Progenitor cell of endocrine pancreas (in vitro differentiated cells): ENCODE measurements at regions not wholly inside any gene's neighbourhood (a gene's known extent, or its start where the extent isn't known, plus 50 kb on each side); places are given as distances from the start of the nearest gene placed in this dataset.

ENCODE experiments used
- DNase-seq: peaks from one replicate; pipeline ENCODE4 v3.0.0; 2021; ENCODE audit warnings: low spot score; ENCODE audit not compliant: unreplicated experiment
- H3K27ac Mint-ChIP-seq: 2 replicates; pipeline ENCODE4 v1.8.0; 2021; ENCODE audit warnings: mild to moderate bottlenecking, moderate library complexity, mixed read lengths
- H3K27me3 Mint-ChIP-seq: 2 replicates; pipeline ENCODE4 v1.8.0; 2021; ENCODE audit warnings: mixed read lengths
- H3K36me3 Mint-ChIP-seq: 2 replicates; pipeline ENCODE4 v1.8.0; 2022; ENCODE audit warnings: mixed read lengths; ENCODE audit not compliant: insufficient read depth
- H3K4me1 Mint-ChIP-seq: 2 replicates; pipeline ENCODE4 v1.8.0; 2021; ENCODE audit warnings: low read depth, mixed read lengths
- H3K4me3 Mint-ChIP-seq: 2 replicates; pipeline ENCODE4 v1.8.0; 2021; ENCODE audit warnings: low read depth, mild to moderate bottlenecking, moderate library complexity, mixed read lengths
- H3K9me3 Mint-ChIP-seq: 2 replicates; pipeline ENCODE4 v1.8.0; 2021; ENCODE audit warnings: low read depth, mixed read lengths
- CTCF ChIP-seq: fragments of 200-600 bp; sonication (generic); IDR thresholded peaks from one replicate; pipeline ENCODE4 v1.5.0; 2021; ENCODE audit warnings: antibody characterized with exemption, mild to moderate bottlenecking; ENCODE audit not compliant: unreplicated experiment

GRCh38 chr2:211035548-211036185, 479.3 kb downstream of the CPS1 start:
- no peak overlapping the region for H3K27ac Mint-ChIP-seq
- no peak overlapping the region for H3K4me3 Mint-ChIP-seq
- H3K4me1 Mint-ChIP-seq: peaks cover 20% of the 10 kb centered on the region
- peaks cover 3% of the 10 kb centered on the region for H3K9me3 Mint-ChIP-seq
- no peak for DNase-seq
- H3K36me3 Mint-ChIP-seq: no peaks in the 10 kb centered on the region
- TF ChIP-seq CTCF: peak; percentile 52
- H3K27me3 Mint-ChIP-seq: no peaks in the 10 kb centered on the region

- peaks cover 18% of the 10 kb centered on the region for H3K4me1 Mint-ChIP-seq
- no peaks in the 10 kb centered on the region for H3K9me3 Mint-ChIP-seq
- no peaks in the 10 kb centered on the region for H3K36me3 Mint-ChIP-seq
- no peak overlapping the region for H3K4me3 Mint-ChIP-seq
- no peak for DNase-seq
- H3K27me3 Mint-ChIP-seq: no peaks in the 10 kb centered on the region
- TF ChIP-seq CTCF: no peak
- no peak overlapping the region for H3K27ac Mint-ChIP-seq
These were observed 488.6 kb downstream of the CPS1 start for GRCh38 chr2:211045025-211045424.

GRCh38 chr2:211049321-211050018, 493.1 kb downstream of the CPS1 start:
- DNase-seq: no peak
- Mint-ChIP-seq H3K4me1 (peaks cover 9% of the 10 kb centered on the region), H3K27ac (no peak overlapping the region), H3K9me3 (no peaks in the 10 kb centered on the region), H3K4me3 (no peak overlapping the region), H3K36me3 (no peaks in the 10 kb centered on the region), H3K27me3 (no peaks in the 10 kb centered on the region)
- TF ChIP-seq CTCF: no peak

GRCh38 chr2:211055438-211055837, 499.0 kb downstream of the CPS1 start:
- Mint-ChIP-seq H3K27ac (no peak overlapping the region), H3K9me3 (no peaks in the 10 kb centered on the region), H3K36me3 (no peaks in the 10 kb centered on the region), H3K27me3 (no peaks in the 10 kb centered on the region), H3K4me3 (no peak overlapping the region), H3K4me1 (no peaks in the 10 kb centered on the region)
- no peak for DNase-seq
- TF ChIP-seq CTCF: peak; percentile 45

GRCh38 chr2:211061612-211062296, 505.4 kb downstream of the CPS1 start:
- no peak for TF ChIP-seq CTCF
- peaks cover 15% of the 10 kb centered on the region for H3K4me1 Mint-ChIP-seq
- no peaks in the 10 kb centered on the region for H3K27me3 Mint-ChIP-seq
- H3K4me3 Mint-ChIP-seq: no peak overlapping the region
- H3K27ac Mint-ChIP-seq: no peak overlapping the region
- no peaks in the 10 kb centered on the region for H3K9me3 Mint-ChIP-seq
- DNase-seq: no peak
- no peaks in the 10 kb centered on the region for H3K36me3 Mint-ChIP-seq
